Gastroesophageal sphincter (tissue), 4 donors: ENCODE measurements at regions not wholly inside any gene's neighbourhood (a gene's known extent, or its start where the extent isn't known, plus 50 kb on each side); places are given as distances from the start of the nearest gene placed in this dataset.

ENCODE experiments used
- ATAC-seq: fragments of 150-250 bp; one replicate; pipeline ENCODE4 v1.9.1; 2016; ENCODE audit warnings: mild to moderate bottlenecking, moderate library complexity
- H3K27ac ChIP-seq, 4 donors: fragments of 200-600 bp; sonication (generic) in 3 of 4; 1 replicate in 3 of 4; 2 replicates in 1 of 4; pipeline ENCODE4 v1.5.1; 2016 to 2019
- H3K27me3 ChIP-seq: fragments of 200-600 bp; sonication (generic); one replicate; pipeline ENCODE4 v1.5.1; 2019
- H3K36me3 ChIP-seq, 2 donors: fragments of 200-600 bp; sonication (generic); one replicate each; pipeline ENCODE4 v1.5.1; 2019; ENCODE audit warnings: control low read depth in 1 of 2
- H3K4me1 ChIP-seq, 3 donors: fragments of 200-600 bp; sonication (generic); 1 replicate in 2 of 3; 2 replicates in 1 of 3; pipeline ENCODE4 v1.5.1; 2016 to 2019; ENCODE audit warnings: control low read depth in 2 of 3
- H3K4me3 ChIP-seq, 2 donors: fragments of 200-600 bp; sonication (generic); one replicate each; pipeline ENCODE4 v1.5.1; 2019; ENCODE audit warnings: mild to moderate bottlenecking in 1 of 2, moderate library complexity in 1 of 2
- H3K9me3 ChIP-seq, 3 donors: fragments of 200-600 bp; sonication (generic); one replicate each; pipeline ENCODE4 v1.5.1; 2017 to 2019; ENCODE audit warnings: control low read depth in 2 of 3
- CTCF ChIP-seq, 4 experiments: fragments of 200-600 bp in 2 of 4; fragments of 450-650 bp in 2 of 4; sonication (generic) in 1 of 4; IDR thresholded peaks; one replicate each; pipeline ENCODE4 v1.5.1; 2017 to 2019; ENCODE audit warnings: antibody characterized with exemption in 4 of 4, mild to moderate bottlenecking in 2 of 4, moderate library complexity in 2 of 4
- EP300 ChIP-seq: sonication (generic); formaldehyde crosslinking; IDR thresholded peaks from one replicate; pipeline ENCODE4 v1.6.1; 2017; ENCODE audit warnings: antibody characterized with exemption, mild to moderate bottlenecking
- POLR2A ChIP-seq, 2 donors: fragments of 450-650 bp; IDR thresholded peaks; one replicate each; pipeline ENCODE4 v1.6.1; 2017; ENCODE audit warnings: antibody characterized with exemption in 2 of 2, mild to moderate bottlenecking in 2 of 2, moderate library complexity in 1 of 2
- POLR2AphosphoS5 ChIP-seq: sonication (generic); formaldehyde crosslinking; IDR thresholded peaks from one replicate; pipeline ENCODE4 v1.6.1; 2017; ENCODE audit warnings: antibody characterized with exemption
- WGBS, 2 donors: methylation state at CpG; one replicate each; pipeline ENCODE4 v1.1.5; 2018; ENCODE audit warnings: low coverage in 1 of 2; 5-methylcytosine and 5-hydroxymethylcytosine counted together

GRCh38 chr4:62131049-62131448, 930.9 kb downstream of the ADGRL3 start:
- Histone ChIP-seq H3K27me3 (no peaks in the 10 kb centered on the region), H3K4me3 (no peak overlapping the region), H3K9me3 (peaks cover 0 to 9% (median 0%) of the 10 kb centered on the region in 3 donors), H3K4me1 (no peaks in the 10 kb centered on the region), H3K27ac (no peak overlapping the region), H3K36me3 (no peaks in the 10 kb centered on the region)
- 80% methylated on average over 1 of the region's 3 CpGs; no CpG with 5 or more reads in 1 of the 2 donors for WGBS, 2 donors
- ATAC-seq: no peak
- TF ChIP-seq POLR2A (IDR thresholded peaks at IDR 0.05) (no peak), EP300 (no peak), POLR2AphosphoS5 (no peak), CTCF (IDR thresholded peaks at IDR 0.05) (no peak)

DNA sequence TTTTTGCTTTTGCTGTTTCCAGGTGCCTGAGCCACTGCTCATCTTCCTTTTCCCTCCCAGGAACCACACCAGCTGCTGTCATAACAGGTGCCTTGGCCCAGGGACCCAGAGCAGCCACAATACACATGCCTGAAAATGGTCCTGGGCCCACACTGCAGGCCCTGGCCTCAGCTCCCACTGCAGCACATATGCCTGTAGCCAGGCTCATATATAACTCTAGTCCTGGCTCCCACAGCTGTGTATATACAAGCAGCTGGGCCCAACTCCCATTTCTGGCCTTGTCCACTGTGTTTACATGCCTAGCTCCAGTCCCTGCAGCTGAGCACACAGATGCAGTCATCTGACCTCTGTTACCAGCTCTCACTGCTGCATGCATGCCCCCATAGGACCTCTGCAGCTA, 930.5 kb downstream of the ADGRL3 start:
- Histone ChIP-seq H3K27ac (no peak overlapping the region), H3K4me3 (no peak overlapping the region), H3K36me3 (no peaks in the 10 kb centered on the region), H3K4me1 (no peaks in the 10 kb centered on the region), H3K27me3 (no peaks in the 10 kb centered on the region), H3K9me3 (peaks cover 0 to 9% (median 0%) of the 10 kb centered on the region in 3 donors)
- TF ChIP-seq EP300: no peak
- no peak for TF ChIP-seq POLR2A (IDR thresholded peaks at IDR 0.05)
- no peak for TF ChIP-seq CTCF (IDR thresholded peaks at IDR 0.05)
- TF ChIP-seq POLR2AphosphoS5: no peak
- no peak for ATAC-seq

DNA sequence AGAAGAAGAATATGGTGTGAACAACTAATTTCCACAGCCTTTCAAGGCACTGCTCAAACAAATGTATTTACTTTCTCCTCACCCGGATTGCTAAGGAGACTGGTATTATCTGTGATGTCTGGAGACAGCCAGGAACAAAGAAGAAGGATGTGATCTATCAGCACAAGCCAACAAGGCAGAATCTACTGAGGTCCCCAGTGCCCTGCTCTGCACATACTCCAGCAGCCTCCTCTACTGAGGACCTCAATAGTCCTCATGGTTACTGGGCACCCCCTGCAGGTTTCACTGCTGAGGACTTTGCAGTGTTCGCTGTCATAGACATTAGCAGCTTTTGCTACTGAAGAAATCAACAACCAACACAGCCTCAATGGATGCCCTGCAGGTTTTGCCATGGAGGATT, 930.1 kb downstream of the ADGRL3 start:
- WGBS, 2 donors: 50 to 70% methylated on average over 1 to 2 of the region's 2 CpGs

More for the DNA sequence above, 930.1 kb downstream of the ADGRL3 start:
- Histone ChIP-seq H3K27me3 (no peaks in the 10 kb centered on the region), H3K36me3 (no peaks in the 10 kb centered on the region), H3K27ac (no peak overlapping the region), H3K4me3 (no peak overlapping the region), H3K4me1 (no peaks in the 10 kb centered on the region), H3K9me3 (peaks cover 0 to 9% (median 0%) of the 10 kb centered on the region in 3 donors)
- TF ChIP-seq POLR2AphosphoS5 (no peak), EP300 (no peak), POLR2A (IDR thresholded peaks at IDR 0.05) (no peak)
- no peak for ATAC-seq
